Activated CD4-positive, alpha-beta memory T cell treated with anti-CD3 and anti-CD28 coated beads, Interleukin-2, amount 10 ng/mL, durations not matched to agents 7 days and 5 days (primary cell): ENCODE measurements at regions not wholly inside any gene's neighbourhood (a gene's known extent, or its start where the extent isn't known, plus 50 kb on each side); places are given as distances from the start of the nearest gene placed in this dataset.
"Not testable (repeated sequence)": the region's sequence is repeated elsewhere in the genome, so short reads cannot be mapped to it uniquely, and the experiment has no call there.

ENCODE experiments used
- CTCF ChIA-PET: fragments of 350-600 bp; sonication (Branson Sonifier 250); formaldehyde crosslinking; loops from one replicate; lab custom pipeline; 2021; ENCODE audit warnings: antibody characterized with exemption, inconsistent platforms; lab: Charles Lee
- POLR2A ChIA-PET: fragments of 350-600 bp; sonication (Branson Sonifier 250); formaldehyde crosslinking; loops from one replicate; lab custom pipeline; 2021; ENCODE audit warnings: antibody characterized with exemption; lab: Charles Lee
- DNase-seq: peaks from one replicate; pipeline ENCODE4 v3.0.0-alpha.2; 2020
- H3K27ac Mint-ChIP-seq: one replicate; pipeline ENCODE4 v1.8.0; 2021; ENCODE audit warnings: mild to moderate bottlenecking, mixed read lengths
- H3K27me3 Mint-ChIP-seq: one replicate; pipeline ENCODE4 v1.8.0; 2021; ENCODE audit warnings: mixed read lengths
- H3K36me3 Mint-ChIP-seq: one replicate; pipeline ENCODE4 v1.8.0; 2021; ENCODE audit warnings: low read depth, mixed read lengths
- H3K4me1 Mint-ChIP-seq: one replicate; pipeline ENCODE4 v1.8.0; 2021; ENCODE audit warnings: mixed read lengths
- H3K4me3 Mint-ChIP-seq: one replicate; pipeline ENCODE4 v1.8.0; 2021; ENCODE audit warnings: mild to moderate bottlenecking, mixed read lengths
- H3K9me3 Mint-ChIP-seq: one replicate; pipeline ENCODE4 v1.8.0; 2021; ENCODE audit warnings: mixed read lengths

- H3K27me3 Mint-ChIP-seq, H3K36me3 Mint-ChIP-seq, H3K27ac Mint-ChIP-seq, POLR2A ChIA-PET, H3K4me1 Mint-ChIP-seq, CTCF ChIA-PET, H3K9me3 Mint-ChIP-seq, H3K4me3 Mint-ChIP-seq, DNase-seq: not testable (repeated sequence)
Observed at GRCh38 chr2:78172157-78172556, 650.0 kb upstream of the LRRTM4 start.

- ChIA-PET CTCF (no interaction called here), POLR2A (no interaction called here)
- DNase-seq: no peak
- H3K27ac Mint-ChIP-seq: no peak overlapping the region
- no peaks in the 10 kb centered on the region for H3K27me3 Mint-ChIP-seq
- H3K4me3 Mint-ChIP-seq: no peak overlapping the region
- H3K4me1 Mint-ChIP-seq: no peaks in the 10 kb centered on the region
- peaks cover 12% of the 10 kb centered on the region for H3K9me3 Mint-ChIP-seq
- H3K36me3 Mint-ChIP-seq: no peaks in the 10 kb centered on the region
Observed at GRCh38 chr2:78175645-78176044, 653.5 kb upstream of the LRRTM4 start.

DNA sequence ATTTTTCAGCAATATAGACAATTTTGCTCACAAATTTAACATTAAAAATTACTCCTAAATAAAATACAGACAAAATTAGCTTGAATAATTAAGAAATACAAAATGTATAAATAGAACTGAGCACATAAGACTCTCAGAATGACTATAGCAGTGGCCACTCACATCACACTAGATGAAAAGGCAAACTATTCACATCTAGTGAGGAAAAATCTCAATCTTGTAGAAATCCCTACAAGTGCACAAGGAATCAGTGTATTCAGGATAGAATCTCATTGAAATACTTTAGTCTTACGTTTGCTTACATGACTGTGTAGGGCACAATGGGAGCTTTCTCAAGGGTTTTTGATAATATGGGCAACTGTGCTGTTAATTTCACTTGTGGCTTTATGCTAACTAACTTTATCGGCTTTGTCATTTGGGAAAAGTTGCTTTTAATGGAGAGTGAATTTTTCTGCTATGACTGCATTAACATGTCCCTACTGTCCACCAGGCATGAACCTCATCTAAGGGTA lies 678.9 kb upstream of the LRRTM4 start:
- Mint-ChIP-seq H3K4me3 (no peak overlapping the region), H3K4me1 (no peaks in the 10 kb centered on the region), H3K36me3 (no peaks in the 10 kb centered on the region), H3K27me3 (no peaks in the 10 kb centered on the region), H3K27ac (no peak overlapping the region), H3K9me3 (peaks cover 9% of the 10 kb centered on the region)
- CTCF ChIA-PET: no interaction called here
- POLR2A ChIA-PET: no interaction called here
- no peak for DNase-seq

- Mint-ChIP-seq H3K36me3 (no peaks in the 10 kb centered on the region), H3K27me3 (no peaks in the 10 kb centered on the region), H3K4me3 (no peak overlapping the region), H3K9me3 (peaks cover 9% of the 10 kb centered on the region), H3K4me1 (no peaks in the 10 kb centered on the region), H3K27ac (no peak overlapping the region)
- POLR2A ChIA-PET: no interaction called here
- DNase-seq: no peak
- CTCF ChIA-PET: no interaction called here
Observed at GRCh38 chr2:78202366-78202765, 680.2 kb upstream of the LRRTM4 start.

GRCh38 chr2:78202986-78203670 lies 681.0 kb upstream of the LRRTM4 start:
- Mint-ChIP-seq H3K27me3 (no peaks in the 10 kb centered on the region), H3K4me3 (no peak overlapping the region), H3K4me1 (no peaks in the 10 kb centered on the region), H3K9me3 (peaks cover 9% of the 10 kb centered on the region), H3K27ac (no peak overlapping the region), H3K36me3 (no peaks in the 10 kb centered on the region)
- ChIA-PET POLR2A (no interaction called here), CTCF (no interaction called here)
- DNase-seq: no peak

- Mint-ChIP-seq H3K4me1 (no peaks in the 10 kb centered on the region), H3K36me3 (no peaks in the 10 kb centered on the region), H3K27ac (no peak overlapping the region), H3K27me3 (no peaks in the 10 kb centered on the region), H3K4me3 (no peak overlapping the region), H3K9me3 (peaks cover 27% of the 10 kb centered on the region)
- CTCF ChIA-PET: no interaction called here
- no peak for DNase-seq
- POLR2A ChIA-PET: no interaction called here
Observed at GRCh38 chr2:78218066-78218465, 695.9 kb upstream of the LRRTM4 start.

DNA sequence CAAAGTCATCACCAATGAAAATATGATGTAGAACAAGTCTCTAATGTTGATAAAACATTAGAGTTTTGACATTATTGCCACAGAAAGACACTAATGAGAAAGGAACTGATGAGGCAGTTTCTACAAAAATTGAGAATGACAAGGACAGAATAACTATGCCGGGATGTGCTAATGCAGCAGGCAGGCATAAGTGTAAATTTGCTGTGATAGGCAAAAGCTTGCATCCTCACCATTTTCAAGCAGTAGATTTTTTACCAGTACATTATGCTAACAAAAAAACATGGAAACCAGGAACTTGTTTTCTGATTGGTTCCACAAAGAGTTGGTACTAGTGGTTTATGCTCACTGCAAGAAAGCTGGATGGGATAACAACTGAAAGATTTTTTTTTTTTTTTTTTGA lies 715.5 kb upstream of the LRRTM4 start:
- Mint-ChIP-seq H3K9me3 (peaks cover 11% of the 10 kb centered on the region), H3K36me3 (no peaks in the 10 kb centered on the region), H3K4me1 (no peaks in the 10 kb centered on the region), H3K27ac (no peak overlapping the region), H3K27me3 (no peaks in the 10 kb centered on the region), H3K4me3 (no peak overlapping the region)
- CTCF ChIA-PET: no interaction called here
- POLR2A ChIA-PET: no interaction called here
- DNase-seq: no peak

GRCh38 chr2:78245394-78246135 lies 723.4 kb upstream of the LRRTM4 start:
- Mint-ChIP-seq H3K9me3 (peaks cover 8% of the 10 kb centered on the region), H3K36me3 (no peaks in the 10 kb centered on the region), H3K27me3 (no peaks in the 10 kb centered on the region), H3K4me3 (no peak overlapping the region), H3K27ac (no peak overlapping the region), H3K4me1 (no peaks in the 10 kb centered on the region)
- DNase-seq: no peak
- CTCF ChIA-PET: no interaction called here
- POLR2A ChIA-PET: no interaction called here

GRCh38 chr2:78251708-78252107 lies 729.5 kb upstream of the LRRTM4 start:
- peaks cover 10% of the 10 kb centered on the region for H3K9me3 Mint-ChIP-seq
- no peak overlapping the region for H3K27ac Mint-ChIP-seq
- H3K4me3 Mint-ChIP-seq: no peak overlapping the region
- no peaks in the 10 kb centered on the region for H3K4me1 Mint-ChIP-seq
- CTCF ChIA-PET: no interaction called here
- no peak for DNase-seq
- POLR2A ChIA-PET: no interaction called here
- no peaks in the 10 kb centered on the region for H3K36me3 Mint-ChIP-seq
- H3K27me3 Mint-ChIP-seq: no peaks in the 10 kb centered on the region

- Mint-ChIP-seq H3K27ac (no peak overlapping the region), H3K4me3 (no peak overlapping the region), H3K36me3 (no peaks in the 10 kb centered on the region), H3K9me3 (peaks cover 11% of the 10 kb centered on the region), H3K27me3 (no peaks in the 10 kb centered on the region), H3K4me1 (no peaks in the 10 kb centered on the region)
- ChIA-PET POLR2A (no interaction called here), CTCF (no interaction called here)
- DNase-seq: no peak
Observed at GRCh38 chr2:78260861-78261260, 738.7 kb upstream of the LRRTM4 start.

- no peaks in the 10 kb centered on the region for H3K36me3 Mint-ChIP-seq
- no peak overlapping the region for H3K4me3 Mint-ChIP-seq
- DNase-seq: no peak
- H3K27ac Mint-ChIP-seq: no peak overlapping the region
- H3K27me3 Mint-ChIP-seq: no peaks in the 10 kb centered on the region
- CTCF ChIA-PET: no interaction called here
- peaks cover 11% of the 10 kb centered on the region for H3K9me3 Mint-ChIP-seq
- POLR2A ChIA-PET: no interaction called here
- H3K4me1 Mint-ChIP-seq: no peaks in the 10 kb centered on the region
Observed at GRCh38 chr2:78261454-78261853, 739.3 kb upstream of the LRRTM4 start.

DNA sequence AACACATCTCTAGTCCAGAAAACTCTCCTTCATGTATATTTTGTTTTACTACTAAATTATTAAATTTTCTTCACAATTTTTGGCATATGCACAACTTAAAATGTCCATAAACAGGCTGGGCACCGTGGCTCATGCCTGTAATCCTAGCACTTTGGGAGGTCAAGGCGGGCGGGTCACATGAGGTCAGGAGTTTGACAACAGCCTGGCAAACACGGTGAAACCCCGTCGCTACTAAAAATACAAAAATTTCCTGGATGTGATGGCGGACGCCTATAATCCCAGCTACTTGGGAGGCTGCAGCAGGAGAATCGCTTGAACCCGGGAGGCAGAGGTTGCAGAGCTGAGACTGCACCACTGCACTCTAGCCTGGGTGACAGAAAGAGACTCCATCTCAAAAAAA lies 739.9 kb upstream of the LRRTM4 start:
- H3K4me1 Mint-ChIP-seq, CTCF ChIA-PET, H3K4me3 Mint-ChIP-seq, H3K36me3 Mint-ChIP-seq, H3K27ac Mint-ChIP-seq, H3K27me3 Mint-ChIP-seq, DNase-seq, POLR2A ChIA-PET: not testable (repeated sequence)
- peaks cover 11% of the 10 kb centered on the region for H3K9me3 Mint-ChIP-seq

GRCh38 chr2:78262713-78263375 lies 740.7 kb upstream of the LRRTM4 start:
- no peak overlapping the region for H3K27ac Mint-ChIP-seq
- DNase-seq: no peak
- no peaks in the 10 kb centered on the region for H3K27me3 Mint-ChIP-seq
- ChIA-PET POLR2A (no interaction called here), CTCF (no interaction called here)
- H3K4me1 Mint-ChIP-seq: no peaks in the 10 kb centered on the region
- H3K36me3 Mint-ChIP-seq: no peaks in the 10 kb centered on the region
- no peak overlapping the region for H3K4me3 Mint-ChIP-seq
- H3K9me3 Mint-ChIP-seq: peaks cover 11% of the 10 kb centered on the region
